ENCODE measurements at regions not wholly inside any gene's neighbourhood (a gene's known extent, or its start where the extent isn't known, plus 50 kb on each side); places are given as distances from the start of the nearest gene placed in this dataset.

- no peaks in the 10 kb centered on the region for H3K9me3 ChIP-seq
- no peaks in the 10 kb centered on the region for H3K27me3 ChIP-seq
- no peak for TF ChIP-seq POLR2AphosphoS5 (IDR thresholded peaks at IDR 0.05)
- no peak for TF ChIP-seq EP300 (IDR thresholded peaks at IDR 0.05)
- no peak for TF ChIP-seq POLR2A (IDR thresholded peaks at IDR 0.05; ENCODE audit: low read depth)
- TF ChIP-seq CTCF (IDR thresholded peaks at IDR 0.05) = no peak
- no peak overlapping the region for H3K27ac ChIP-seq (replicated peaks in 1 of 4)
- no peak for DNase-seq (ENCODE audit: extremely low spot score)
- 47% methylated on average over 1 of the region's 1 CpG for WGBS
- H3K4me3 ChIP-seq = no peak overlapping the region
- intact Hi-C loops (cut with DNase I) = no loop called here
- H3K36me3 ChIP-seq = no peaks in the 10 kb centered on the region
- peaks cover 0 to 9% (median 0%) of the 10 kb centered on the region in 4 donors for H3K4me1 ChIP-seq
These were observed 394.1 kb upstream of the SYT4 start for GRCh38 chr18:43671431-43671830.

GRCh38 chr18:43680096-43680495 lies 402.8 kb upstream of the SYT4 start:
- no peak for DNase-seq (ENCODE audit: extremely low spot score)
- Histone ChIP-seq H3K27me3 (no peaks in the 10 kb centered on the region), H3K4me1 (no peaks in the 10 kb centered on the region), H3K27ac (replicated peaks in 1 of 4) (no peak overlapping the region), H3K4me3 (no peak overlapping the region), H3K36me3 (no peaks in the 10 kb centered on the region), H3K9me3 (no peaks in the 10 kb centered on the region)
- intact Hi-C loops (cut with DNase I) = no loop called here
- TF ChIP-seq POLR2A (IDR thresholded peaks at IDR 0.05; ENCODE audit: low read depth) = no peak
- no peak for TF ChIP-seq EP300 (IDR thresholded peaks at IDR 0.05)
- no peak for TF ChIP-seq CTCF (IDR thresholded peaks at IDR 0.05)
- TF ChIP-seq POLR2AphosphoS5 (IDR thresholded peaks at IDR 0.05) = no peak
- 73% methylated on average over 2 of the region's 2 CpGs for WGBS

GRCh38 chr18:43681661-43682060 lies 404.4 kb upstream of the SYT4 start:
- intact Hi-C loops (cut with DNase I) = no loop called here

GRCh38 chr18:43682196-43682595 lies 404.9 kb upstream of the SYT4 start:
- no peaks in the 10 kb centered on the region for H3K27me3 ChIP-seq
- DNase-seq (ENCODE audit: extremely low spot score) = no peak
- 85% methylated on average over 7 of the region's 7 CpGs for WGBS
- H3K36me3 ChIP-seq = no peaks in the 10 kb centered on the region
- H3K27ac ChIP-seq (replicated peaks in 1 of 4) = no peak overlapping the region
- no peaks in the 10 kb centered on the region for H3K4me1 ChIP-seq
- no peak for TF ChIP-seq POLR2AphosphoS5 (IDR thresholded peaks at IDR 0.05)
- TF ChIP-seq CTCF (IDR thresholded peaks at IDR 0.05) = no peak
- no peak for TF ChIP-seq EP300 (IDR thresholded peaks at IDR 0.05)
- TF ChIP-seq POLR2A (IDR thresholded peaks at IDR 0.05; ENCODE audit: low read depth) = no peak
- intact Hi-C loops (cut with DNase I) = no loop called here
- H3K9me3 ChIP-seq = no peaks in the 10 kb centered on the region
- no peak overlapping the region for H3K4me3 ChIP-seq

More at GRCh38 chr18:43681661-43682060, 404.4 kb upstream of the SYT4 start:
- TF ChIP-seq EP300 (IDR thresholded peaks at IDR 0.05) (no peak), POLR2AphosphoS5 (IDR thresholded peaks at IDR 0.05) (no peak), CTCF (IDR thresholded peaks at IDR 0.05) (no peak), POLR2A (IDR thresholded peaks at IDR 0.05; ENCODE audit: low read depth) (no peak)
- Histone ChIP-seq H3K36me3 (no peaks in the 10 kb centered on the region), H3K4me3 (no peak overlapping the region), H3K4me1 (no peaks in the 10 kb centered on the region), H3K9me3 (no peaks in the 10 kb centered on the region), H3K27ac (replicated peaks in 1 of 4) (no peak overlapping the region), H3K27me3 (no peaks in the 10 kb centered on the region)
- WGBS = 86% methylated on average over 5 of the region's 5 CpGs
- no peak for DNase-seq (ENCODE audit: extremely low spot score)

GRCh38 chr18:43686709-43687108 lies 409.4 kb upstream of the SYT4 start:
- Histone ChIP-seq H3K36me3 (no peaks in the 10 kb centered on the region), H3K9me3 (peaks cover 0 to 7% (median 3%) of the 10 kb centered on the region in 4 donors)
- no peak for TF ChIP-seq CTCF (IDR thresholded peaks at IDR 0.05)
- no peak for TF ChIP-seq EP300 (IDR thresholded peaks at IDR 0.05)
- TF ChIP-seq POLR2AphosphoS5 (IDR thresholded peaks at IDR 0.05) = no peak
- no peak for TF ChIP-seq POLR2A (IDR thresholded peaks at IDR 0.05; ENCODE audit: low read depth)

More at GRCh38 chr18:43686709-43687108, 409.4 kb upstream of the SYT4 start:
- WGBS = 100% methylated on average over 1 of the region's 1 CpG
- Histone ChIP-seq H3K27me3 (no peaks in the 10 kb centered on the region), H3K4me3 (no peak overlapping the region), H3K4me1 (no peaks in the 10 kb centered on the region), H3K27ac (replicated peaks in 1 of 4) (no peak overlapping the region)
- intact Hi-C loops (cut with DNase I) = no loop called here
- no peak for DNase-seq (ENCODE audit: extremely low spot score)
